ENCODE measurements at regions not wholly inside any gene's neighbourhood (a gene's known extent, or its start where the extent isn't known, plus 50 kb on each side); places are given as distances from the start of the nearest gene placed in this dataset.
A peak's percentile ranks its signal among the peaks of the same experiment; 100 is the strongest.

DNA sequence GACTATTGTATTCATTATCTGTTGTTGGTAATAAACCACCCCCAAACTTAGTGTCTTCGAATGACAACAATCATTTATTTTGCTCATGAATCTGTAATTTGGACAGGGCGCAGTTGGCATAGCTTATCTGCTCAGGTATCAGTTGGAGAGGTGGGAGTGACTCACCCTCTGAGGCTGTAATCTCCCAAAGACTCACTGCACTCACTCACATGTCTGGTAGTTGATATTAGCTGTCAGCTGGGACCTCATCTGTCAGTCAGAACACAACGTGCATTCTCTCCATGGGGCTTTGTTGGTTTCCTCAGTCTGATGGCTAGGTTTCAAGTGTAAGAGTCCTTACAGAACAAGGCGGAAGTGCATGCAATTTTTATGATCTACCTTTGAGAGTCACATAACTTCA lies 183.5 kb upstream of the PRNP start:
- TF ChIP-seq CTCF (IDR thresholded peaks at IDR 0.05; ENCODE audit: low read depth, low read length), result no peak
- H3K4me3 ChIP-seq (replicated peaks in 1 of 2; ENCODE audit: low read depth in 2 of 2, low read length in 2 of 2), result no peak overlapping the region
- no peak for DNase-seq (ENCODE audit: low read depth in 2 of 2)

GRCh38 chr20:4493386-4493785 lies 192.9 kb upstream of the PRNP start:
- no peak for DNase-seq (ENCODE audit: low read depth in 2 of 2)
- H3K4me3 ChIP-seq (replicated peaks in 1 of 2; ENCODE audit: low read depth in 2 of 2, low read length in 2 of 2), result no peak overlapping the region
- TF ChIP-seq CTCF (IDR thresholded peaks at IDR 0.05; ENCODE audit: low read depth, low read length), result no peak

DNA sequence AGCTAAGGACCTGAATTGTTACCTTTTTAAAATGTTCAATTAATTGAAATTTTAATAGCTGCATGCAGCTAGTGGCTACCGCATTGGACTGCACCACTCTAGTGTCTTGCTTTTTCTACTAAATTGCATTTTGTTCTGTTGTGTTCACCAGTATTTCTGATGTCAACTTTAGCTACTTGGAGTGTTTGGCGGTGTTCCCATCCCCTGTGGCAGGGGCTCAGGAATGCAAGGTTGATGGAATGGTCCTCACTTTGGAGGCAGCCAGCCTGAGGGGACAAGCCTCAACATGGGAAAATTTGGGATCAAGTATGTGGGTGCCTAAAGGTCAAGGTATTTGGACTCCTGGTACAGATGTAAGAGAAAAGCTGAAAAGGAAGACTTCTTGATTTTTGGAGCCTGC lies 194.6 kb upstream of the PRNP start:
- no peak for TF ChIP-seq CTCF (IDR thresholded peaks at IDR 0.05; ENCODE audit: low read depth, low read length)
- no peak for DNase-seq (ENCODE audit: low read depth in 2 of 2)

DNA sequence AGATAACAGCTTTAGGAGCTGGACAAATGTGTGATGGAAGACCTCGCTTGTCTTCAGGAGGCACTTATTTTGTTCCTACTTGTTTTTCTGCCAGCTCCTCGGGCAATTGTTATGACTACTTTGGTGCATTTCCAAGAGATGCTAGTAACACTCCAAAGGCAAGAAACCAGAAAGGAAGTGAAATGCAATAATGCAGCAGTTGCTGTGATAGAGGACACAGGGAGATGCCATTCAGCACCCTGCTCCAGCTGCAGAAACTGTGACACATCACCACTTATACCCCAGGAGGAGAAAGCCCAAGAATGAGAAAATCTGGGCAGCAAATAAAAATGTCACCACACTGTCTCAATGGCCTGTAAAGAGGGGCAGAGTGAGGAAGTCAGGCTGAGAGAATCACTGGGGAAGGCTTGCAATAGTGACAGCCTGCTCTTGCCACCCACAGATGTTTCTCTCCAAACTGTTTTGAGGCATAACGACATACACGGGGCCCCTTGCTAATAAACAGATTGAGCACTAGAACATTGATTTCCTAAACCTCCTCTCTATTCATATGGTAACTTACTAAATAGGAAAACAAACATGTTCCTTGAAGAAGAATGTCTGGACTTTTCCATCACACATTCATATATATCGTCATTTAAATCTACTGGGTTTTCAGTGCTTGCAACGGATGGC lies 195.5 kb upstream of the PRNP start:
- DNase-seq (ENCODE audit: low read depth in 2 of 2), result peak; percentile 31 to 46
- no peak for TF ChIP-seq CTCF (IDR thresholded peaks at IDR 0.05; ENCODE audit: low read depth, low read length)
- no peak overlapping the region for H3K4me3 ChIP-seq (replicated peaks in 1 of 2; ENCODE audit: low read depth in 2 of 2, low read length in 2 of 2)

More for the DNA sequence above, 194.6 kb upstream of the PRNP start:
- no peak overlapping the region for H3K4me3 ChIP-seq (replicated peaks in 1 of 2; ENCODE audit: low read depth in 2 of 2, low read length in 2 of 2)

GRCh38 chr20:4490045-4490444 lies 196.2 kb upstream of the PRNP start:
- TF ChIP-seq CTCF (IDR thresholded peaks at IDR 0.05; ENCODE audit: low read depth, low read length), result no peak
- H3K4me3 ChIP-seq (replicated peaks in 1 of 2; ENCODE audit: low read depth in 2 of 2, low read length in 2 of 2), result no peak overlapping the region
- no peak for DNase-seq (ENCODE audit: low read depth in 2 of 2)

GRCh38 chr20:4488407-4489339 lies 197.6 kb upstream of the PRNP start:
- no peak overlapping the region for H3K4me3 ChIP-seq (replicated peaks in 1 of 2; ENCODE audit: low read depth in 2 of 2, low read length in 2 of 2)
- TF ChIP-seq CTCF (IDR thresholded peaks at IDR 0.05; ENCODE audit: low read depth, low read length), result no peak
- DNase-seq (ENCODE audit: low read depth in 2 of 2), result peak; percentile 12 to 77
